T-helper 2 cell (primary cell): ENCODE measurements at regions not wholly inside any gene's neighbourhood (a gene's known extent, or its start where the extent isn't known, plus 50 kb on each side); places are given as distances from the start of the nearest gene placed in this dataset.

Experiments used
- DNase-seq, 5 experiments: peaks; one replicate each; pipeline versions ENCODE4 v3.0.0 to v3.0.0-alpha.2; 2012 to 2022

GRCh38 chr12:91613223-91613779 lies 430.7 kb upstream of the DCN start:
- no peak for DNase-seq

- no peak for DNase-seq
Measured at GRCh38 chr12:91610561-91610960, 427.9 kb upstream of the DCN start.

- DNase-seq: no peak
Measured at GRCh38 chr12:91609283-91609682, 426.7 kb upstream of the DCN start.

- no peak for DNase-seq
Measured at GRCh38 chr12:91608542-91608941, 425.9 kb upstream of the DCN start.

GRCh38 chr12:91606662-91607377 lies 424.2 kb upstream of the DCN start:
- no peak for DNase-seq

- DNase-seq: no peak
Measured at GRCh38 chr12:91604897-91605296, 422.3 kb upstream of the DCN start.

- no peak for DNase-seq
Measured at GRCh38 chr12:91603060-91603459, 420.4 kb upstream of the DCN start.

- no peak for DNase-seq
Measured at GRCh38 chr12:91601054-91601453, 418.4 kb upstream of the DCN start.

- no peak for DNase-seq
Measured at GRCh38 chr12:91594715-91595114, 412.1 kb upstream of the DCN start.

- peak in 1 of 5 experiments; percentile 11 for DNase-seq
Measured at GRCh38 chr12:91591639-91591987, 409.0 kb upstream of the DCN start.

- DNase-seq: no peak
Measured at GRCh38 chr12:91590966-91591638, 408.5 kb upstream of the DCN start.

GRCh38 chr12:91588874-91589454 lies 406.3 kb upstream of the DCN start:
- no peak for DNase-seq

- no peak for DNase-seq
Measured at GRCh38 chr12:91586015-91586414, 403.4 kb upstream of the DCN start.

GRCh38 chr12:91582811-91583210 lies 400.2 kb upstream of the DCN start:
- no peak for DNase-seq

GRCh38 chr12:91579516-91580263 lies 397.1 kb upstream of the DCN start:
- DNase-seq: no peak

GRCh38 chr12:91577586-91578539 lies 395.2 kb upstream of the DCN start:
- peak in 1 of 5 experiments; percentile 51 for DNase-seq

GRCh38 chr12:91576432-91576831 lies 393.8 kb upstream of the DCN start:
- no peak for DNase-seq

- DNase-seq: no peak
Measured at GRCh38 chr12:91575630-91576029, 393.0 kb upstream of the DCN start.

- no peak for DNase-seq
Measured at GRCh38 chr12:91574975-91575374, 392.4 kb upstream of the DCN start.

GRCh38 chr12:91574391-91574790 lies 391.8 kb upstream of the DCN start:
- no peak for DNase-seq

- no peak for DNase-seq
Measured at GRCh38 chr12:91572869-91573268, 390.3 kb upstream of the DCN start.

GRCh38 chr12:91567100-91567485 lies 384.5 kb upstream of the DCN start:
- DNase-seq: no peak
